ENCODE measurements at regions not wholly inside any gene's neighbourhood (a gene's known extent, or its start where the extent isn't known, plus 50 kb on each side); places are given as distances from the start of the nearest gene placed in this dataset.

DNA sequence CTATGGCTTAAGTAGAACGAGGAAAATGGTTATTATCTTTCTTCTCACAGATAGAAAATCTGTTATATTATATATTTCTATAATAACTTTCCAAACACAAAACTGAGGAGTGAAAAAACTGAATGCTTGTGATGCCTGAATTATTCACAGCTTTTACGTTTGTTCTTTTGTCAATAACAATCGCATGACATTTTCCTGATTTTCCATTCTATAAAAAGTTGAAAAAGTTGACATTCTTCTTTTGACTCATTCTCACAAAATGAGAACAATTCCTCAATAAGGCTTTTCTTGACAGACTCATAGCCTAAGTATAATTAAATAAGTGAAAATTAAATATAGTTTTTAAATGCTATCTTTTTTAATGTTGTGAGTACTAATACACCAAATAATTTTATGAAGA, 288.8 kb upstream of the TGFBR2 start:
- no peaks in the 10 kb centered on the region for H3K27me3 ChIP-seq (replicated peaks in 1 of 4; ENCODE audit: control insufficient read depth in 3 of 4, extremely low read depth in 1 of 4, insufficient read depth in 3 of 4, low read length in 3 of 4)
- ChIA-PET CTCF (ENCODE audit: partially characterized antibody) (interaction anchor here (0.7 to 1.2 kb wide), 3 partner anchors 16 to 1524 kb away, joined by 3 to 4 read pairs (median 3); no protein-coding TSS in a partner anchor), POLR2A (ENCODE audit: partially characterized antibody) (no interaction called here)
- no peaks in the 10 kb centered on the region for H3K23me2 ChIP-seq (ENCODE audit: low read depth, low read length)
- H3K9ac ChIP-seq (replicated peaks in 1 of 4; ENCODE audit: extremely low read depth in 1 of 4, low read depth in 3 of 4, low read length in 3 of 4) = no peak overlapping the region
- H4K5ac ChIP-seq (ENCODE audit: insufficient read length, low read depth, low read length) = no peak overlapping the region
- H3K23ac ChIP-seq (ENCODE audit: insufficient read length) = no peak overlapping the region
- no peak overlapping the region for H2BK5ac ChIP-seq (ENCODE audit: low read depth, low read length)
- no peak overlapping the region for H4K8ac ChIP-seq (ENCODE audit: extremely low read depth, insufficient read depth, low read length)
- no peak overlapping the region for H3K56ac ChIP-seq (replicated peaks; ENCODE audit: insufficient read length, low read depth, low read length)
- 95% methylated on average over 3 of the region's 3 CpGs; no CpG with 5 or more reads in 1 of the 2 experiments for WGBS, 2 experiments (ENCODE audit: extremely low coverage in 1 of 2, insufficient coverage in 1 of 2, insufficient read length in 1 of 2, insufficient replicate concordance in 2 of 2, low coverage in 1 of 2, low lambda C conversion rate in 2 of 2, missing lambda C conversion rate in 1 of 2)
- H3K27ac ChIP-seq (ENCODE audit: low read depth, low read length) = no peak overlapping the region
- no peaks in the 10 kb centered on the region for H3K79me2 ChIP-seq (ENCODE audit: control insufficient read depth in 1 of 2, insufficient read depth in 2 of 2, low read length in 2 of 2)
- no peak for DNase-seq (ENCODE audit: low read depth in 1 of 2, low spot score in 2 of 2)
- H2BK120ac ChIP-seq (replicated peaks; ENCODE audit: low read depth, low read length) = no peak overlapping the region
- no peak overlapping the region for H2AK5ac ChIP-seq (ENCODE audit: low read depth, low read length)
- H2BK20ac ChIP-seq (ENCODE audit: low read length) = no peak overlapping the region
- FAIRE-seq = no peak
- no peak overlapping the region for H3K14ac ChIP-seq (ENCODE audit: insufficient read length)
- no peak overlapping the region for H2BK15ac ChIP-seq (ENCODE audit: low read length)
- no peaks in the 10 kb centered on the region; a peak in 1 of 8 replicates for H3K36me3 ChIP-seq (ENCODE audit: control insufficient read depth in 2 of 4, insufficient read depth in 4 of 4, low read length in 3 of 4)
- H4K20me1 ChIP-seq (replicated peaks in 1 of 2; ENCODE audit: control insufficient read depth in 1 of 2, insufficient read depth in 2 of 2, low read length in 2 of 2) = no peaks in the 10 kb centered on the region
- no peaks in the 10 kb centered on the region for H3K79me1 ChIP-seq (ENCODE audit: low read depth, low read length)
- no peak overlapping the region for H3K4me2 ChIP-seq (ENCODE audit: insufficient read depth in 1 of 2, low read depth in 2 of 2, low read length in 2 of 2)
- H3K9me3 ChIP-seq (ENCODE audit: insufficient read depth in 2 of 2, low read depth in 1 of 2, low read length in 1 of 2) = peaks cover 0 to 4% of the 10 kb centered on the region in 2 experiments; a peak in 1 of 4 replicates
- H3K4me3 ChIP-seq (ENCODE audit: extremely low read depth in 1 of 4, insufficient read depth in 2 of 4, low read depth in 3 of 4, low read length in 4 of 4) = no peak overlapping the region
- H2BK12ac ChIP-seq (ENCODE audit: low read depth, low read length) = no peak overlapping the region
- no peak overlapping the region for H4K91ac ChIP-seq (replicated peaks; ENCODE audit: insufficient read length, low read length)
- no peak overlapping the region for H2AFZ ChIP-seq (ENCODE audit: low read length)
- H3K4ac ChIP-seq (replicated peaks; ENCODE audit: insufficient read length, low read depth, low read length) = no peak overlapping the region
- H3K4me1 ChIP-seq (replicated peaks in 1 of 4; ENCODE audit: control insufficient read depth in 3 of 4, insufficient read depth in 4 of 4, low read length in 3 of 4) = peaks cover 0 to 5% (median 0%) of the 10 kb centered on the region in 4 experiments; a peak in 1 of 7 replicates
- no peak overlapping the region for H3K18ac ChIP-seq (ENCODE audit: extremely low read depth, low read length)
- TF ChIP-seq HDAC6 (IDR thresholded peaks at IDR 0.05; ENCODE audit: low read depth, low read length) (no peak), JUND (IDR thresholded peaks at IDR 0.05; ENCODE audit: low read length) (no peak), EP300 (IDR thresholded peaks at IDR 0.05; ENCODE audit: borderline replicate concordance in 1 of 2, low read depth in 2 of 2, low read length in 2 of 2) (no peak), SP4 (IDR thresholded peaks at IDR 0.05; ENCODE audit: low read length) (no peak), CREB1 (IDR thresholded peaks at IDR 0.05) (no peak), ASH2L (IDR thresholded peaks at IDR 0.05; ENCODE audit: low read length) (no peak), JUN (IDR thresholded peaks at IDR 0.05; ENCODE audit: low read depth, low read length) (no peak), EGR1 (IDR thresholded peaks at IDR 0.05; ENCODE audit: borderline replicate concordance, low read depth, low read length) (no peak), KDM1A (IDR thresholded peaks at IDR 0.05; ENCODE audit: borderline replicate concordance, low read length) (no peak), TAF7 (optimal IDR thresholded peaks at IDR 0.05; ENCODE audit: borderline replicate concordance, low read depth, low read length) (no peak), SAP30 (IDR thresholded peaks at IDR 0.05; ENCODE audit: insufficient read depth, insufficient replicate concordance, low read length) (no peak), TBP (IDR thresholded peaks at IDR 0.05; ENCODE audit: low read depth, low read length) (no peak), PHF8 (conservative IDR thresholded peaks at IDR 0.05; ENCODE audit: low read depth, low read length) (no peak), CHD1 (IDR thresholded peaks at IDR 0.05; ENCODE audit: low read depth, low read length) (no peak)
- TF ChIP-seq, protein P1, sequence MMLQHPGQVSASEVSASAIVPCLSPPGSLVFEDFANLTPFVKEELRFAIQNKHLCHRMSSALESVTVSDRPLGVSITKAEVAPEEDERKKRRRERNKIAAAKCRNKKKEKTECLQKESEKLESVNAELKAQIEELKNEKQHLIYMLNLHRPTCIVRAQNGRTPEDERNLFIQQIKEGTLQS (IDR thresholded peaks at IDR 0.05; ENCODE audit: insufficient read depth, low read depth, low read length) = no peak
